ENCODE measurements at regions not wholly inside any gene's neighbourhood (a gene's known extent, or its start where the extent isn't known, plus 50 kb on each side); places are given as distances from the start of the nearest gene placed in this dataset.

- ChIA-PET CTCF (ENCODE audit: unreplicated experiment) (no interaction called here), POLR2A (no interaction called here)
- intact Hi-C loops (cut with micrococcal nuclease; ENCODE audit: unreplicated experiment) = no loop called here
- no TSS peak for BruUV-seq (replicated peaks)
- H3K4me3 ChIP-seq (ENCODE audit: low read depth, low read length, poor library complexity, severe bottlenecking) = no peak overlapping the region
- no peaks in the 10 kb centered on the region for H3K9me2 ChIP-seq (ENCODE audit: insufficient read depth, low read length)
- no peak overlapping the region for H2AFZ ChIP-seq (ENCODE audit: low read length)
- H4K20me1 ChIP-seq (ENCODE audit: insufficient read depth, low read length) = no peaks in the 10 kb centered on the region
- H3K4me2 ChIP-seq (ENCODE audit: low read length) = no peak overlapping the region
- no peak overlapping the region for H3K27ac ChIP-seq (ENCODE audit: low read depth, low read length, poor library complexity, severe bottlenecking)
- no peak for DNase-seq (ENCODE audit: low spot score)
- no peaks in the 10 kb centered on the region for H3K4me1 ChIP-seq (ENCODE audit: insufficient read depth, low read length, poor library complexity, severe bottlenecking)
- no peaks in the 10 kb centered on the region for H3K36me3 ChIP-seq (ENCODE audit: insufficient read depth, low read length)
- H3K79me2 ChIP-seq (ENCODE audit: insufficient read depth, low read depth, low read length) = no peaks in the 10 kb centered on the region
- TF ChIP-seq, protein P1, sequence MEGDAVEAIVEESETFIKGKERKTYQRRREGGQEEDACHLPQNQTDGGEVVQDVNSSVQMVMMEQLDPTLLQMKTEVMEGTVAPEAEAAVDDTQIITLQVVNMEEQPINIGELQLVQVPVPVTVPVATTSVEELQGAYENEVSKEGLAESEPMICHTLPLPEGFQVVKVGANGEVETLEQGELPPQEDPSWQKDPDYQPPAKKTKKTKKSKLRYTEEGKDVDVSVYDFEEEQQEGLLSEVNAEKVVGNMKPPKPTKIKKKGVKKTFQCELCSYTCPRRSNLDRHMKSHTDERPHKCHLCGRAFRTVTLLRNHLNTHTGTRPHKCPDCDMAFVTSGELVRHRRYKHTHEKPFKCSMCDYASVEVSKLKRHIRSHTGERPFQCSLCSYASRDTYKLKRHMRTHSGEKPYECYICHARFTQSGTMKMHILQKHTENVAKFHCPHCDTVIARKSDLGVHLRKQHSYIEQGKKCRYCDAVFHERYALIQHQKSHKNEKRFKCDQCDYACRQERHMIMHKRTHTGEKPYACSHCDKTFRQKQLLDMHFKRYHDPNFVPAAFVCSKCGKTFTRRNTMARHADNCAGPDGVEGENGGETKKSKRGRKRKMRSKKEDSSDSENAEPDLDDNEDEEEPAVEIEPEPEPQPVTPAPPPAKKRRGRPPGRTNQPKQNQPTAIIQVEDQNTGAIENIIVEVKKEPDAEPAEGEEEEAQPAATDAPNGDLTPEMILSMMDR (conservative IDR thresholded peaks at IDR 0.05; ENCODE audit: low read length) = no peak
- no peak for TF ChIP-seq EZH2phosphoT487 (IDR thresholded peaks at IDR 0.05; ENCODE audit: borderline replicate concordance, low read depth, low read length)
- no peaks in the 10 kb centered on the region for H3K9me3 ChIP-seq (ENCODE audit: low read length)
Observed at GRCh38 chr4:156710365-156711192, 261.0 kb downstream of the PDGFC start.

DNA sequence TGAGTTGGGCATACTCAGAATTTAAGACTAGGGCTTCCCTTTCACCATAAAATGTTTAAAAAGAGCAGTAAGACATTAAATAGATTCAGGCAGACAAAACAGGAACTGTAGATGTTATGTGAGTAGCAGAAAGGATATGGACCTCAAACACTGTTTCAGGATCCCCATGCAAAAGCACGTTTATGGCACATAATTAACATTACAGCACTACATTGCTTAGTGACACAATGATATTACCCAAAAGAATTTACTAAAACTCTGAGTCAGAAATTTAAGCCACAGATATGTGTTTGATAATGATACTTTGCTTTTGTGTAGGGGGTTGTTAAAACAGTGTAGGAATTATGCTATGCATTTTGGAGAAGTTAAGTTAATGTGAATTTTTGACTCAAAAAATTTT, 266.3 kb downstream of the PDGFC start:
- no peaks in the 10 kb centered on the region for H3K9me3 ChIP-seq (ENCODE audit: low read length)
- H3K9me2 ChIP-seq (ENCODE audit: insufficient read depth, low read length) = no peaks in the 10 kb centered on the region
- TF ChIP-seq EZH2phosphoT487 (IDR thresholded peaks at IDR 0.05; ENCODE audit: borderline replicate concordance, low read depth, low read length) = no peak
- TF ChIP-seq, protein P1 (conservative IDR thresholded peaks at IDR 0.05; ENCODE audit: low read length) = no peak
- H3K79me2 ChIP-seq (ENCODE audit: insufficient read depth, low read depth, low read length) = no peaks in the 10 kb centered on the region
- intact Hi-C loops (cut with micrococcal nuclease; ENCODE audit: unreplicated experiment) = no loop called here
- POLR2A ChIA-PET = no interaction called here
- no peaks in the 10 kb centered on the region for H3K36me3 ChIP-seq (ENCODE audit: insufficient read depth, low read length)
- H4K20me1 ChIP-seq (ENCODE audit: insufficient read depth, low read length) = no peaks in the 10 kb centered on the region
- H3K4me1 ChIP-seq (ENCODE audit: insufficient read depth, low read length, poor library complexity, severe bottlenecking) = no peaks in the 10 kb centered on the region
- BruUV-seq (replicated peaks) = no TSS peak
- no peak overlapping the region for H2AFZ ChIP-seq (ENCODE audit: low read length)
- no peak overlapping the region for H3K4me3 ChIP-seq (ENCODE audit: low read depth, low read length, poor library complexity, severe bottlenecking)
- DNase-seq (ENCODE audit: low spot score) = no peak
- H3K27ac ChIP-seq (ENCODE audit: low read depth, low read length, poor library complexity, severe bottlenecking) = no peak overlapping the region
- no peak overlapping the region for H3K4me2 ChIP-seq (ENCODE audit: low read length)
- CTCF ChIA-PET (ENCODE audit: unreplicated experiment) = no interaction called here

- CTCF ChIA-PET (ENCODE audit: unreplicated experiment) = no interaction called here
- H3K9me3 ChIP-seq (ENCODE audit: low read length) = no peaks in the 10 kb centered on the region
- no peak overlapping the region for H2AFZ ChIP-seq (ENCODE audit: low read length)
- TF ChIP-seq, protein P1 (conservative IDR thresholded peaks at IDR 0.05; ENCODE audit: low read length) = no peak
- no peak for TF ChIP-seq EZH2phosphoT487 (IDR thresholded peaks at IDR 0.05; ENCODE audit: borderline replicate concordance, low read depth, low read length)
- H3K4me2 ChIP-seq (ENCODE audit: low read length) = no peak overlapping the region
- no peak for DNase-seq (ENCODE audit: low spot score)
- H3K27ac ChIP-seq (ENCODE audit: low read depth, low read length, poor library complexity, severe bottlenecking) = no peak overlapping the region
- H3K79me2 ChIP-seq (ENCODE audit: insufficient read depth, low read depth, low read length) = no peaks in the 10 kb centered on the region
- H3K9me2 ChIP-seq (ENCODE audit: insufficient read depth, low read length) = no peaks in the 10 kb centered on the region
- POLR2A ChIA-PET = no interaction called here
- no peak overlapping the region for H3K4me3 ChIP-seq (ENCODE audit: low read depth, low read length, poor library complexity, severe bottlenecking)
- intact Hi-C loops (cut with micrococcal nuclease; ENCODE audit: unreplicated experiment) = no loop called here
- H4K20me1 ChIP-seq (ENCODE audit: insufficient read depth, low read length) = no peaks in the 10 kb centered on the region
- H3K4me1 ChIP-seq (ENCODE audit: insufficient read depth, low read length, poor library complexity, severe bottlenecking) = no peaks in the 10 kb centered on the region
- no TSS peak for BruUV-seq (replicated peaks)
- H3K36me3 ChIP-seq (ENCODE audit: insufficient read depth, low read length) = no peaks in the 10 kb centered on the region
Observed at GRCh38 chr4:156695163-156695562, 276.4 kb downstream of the PDGFC start.

Measured in OCI-LY7 (cell line).